ENCODE measurements at regions not wholly inside any gene's neighbourhood (a gene's known extent, or its start where the extent isn't known, plus 50 kb on each side); places are given as distances from the start of the nearest gene placed in this dataset.
A peak's percentile ranks its signal among the peaks of the same experiment; 100 is the strongest.

GRCh38 chr17:70604854-70605253 lies 435.5 kb downstream of the KCNJ2 start:
- no peak for DNase-seq

GRCh38 chr17:70606086-70606485 lies 436.8 kb downstream of the KCNJ2 start:
- DNase-seq = no peak

DNA sequence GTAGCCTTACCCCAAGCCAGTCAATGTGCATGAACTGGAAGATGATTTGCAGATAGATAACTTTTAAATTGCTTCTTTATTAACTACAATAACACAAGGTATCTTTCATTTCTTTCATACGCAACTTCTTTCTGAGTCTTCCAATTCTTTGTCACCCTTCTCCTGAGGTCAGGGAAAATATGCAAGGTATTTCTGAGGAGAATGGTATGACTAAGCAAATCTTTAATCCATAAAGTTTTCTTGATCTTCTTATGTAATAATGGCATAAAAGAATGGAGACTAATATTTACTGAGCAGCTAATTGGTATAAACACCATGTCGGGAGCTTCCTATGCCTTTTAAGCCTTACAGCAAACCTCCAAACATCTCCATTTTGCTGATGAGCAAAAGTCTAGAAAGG lies 438.9 kb downstream of the KCNJ2 start:
- no peak for DNase-seq

GRCh38 chr17:70608957-70609356 lies 439.6 kb downstream of the KCNJ2 start:
- no peak for DNase-seq

GRCh38 chr17:70609566-70609965 lies 440.2 kb downstream of the KCNJ2 start:
- DNase-seq = no peak

DNA sequence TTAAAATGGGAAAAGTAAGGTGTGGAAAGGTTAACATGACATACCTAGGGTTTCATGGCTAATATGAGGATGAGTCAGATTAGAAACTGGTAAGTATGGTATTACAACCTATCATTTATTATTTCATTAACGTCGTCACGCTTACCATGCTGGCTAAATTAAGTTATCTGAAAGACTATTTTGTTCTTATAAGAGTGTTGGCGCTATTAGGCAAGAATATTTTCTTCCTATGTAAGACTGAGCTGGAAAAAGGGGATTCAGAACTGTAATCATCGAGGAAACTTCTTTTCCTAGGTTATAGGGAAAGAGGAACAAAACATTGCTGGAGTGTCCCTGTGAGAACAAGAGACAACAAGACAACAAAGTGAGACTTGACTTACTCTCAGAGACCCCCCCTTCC lies 440.8 kb downstream of the KCNJ2 start:
- DNase-seq = no peak

- DNase-seq = no peak
These were observed 444.3 kb downstream of the KCNJ2 start for GRCh38 chr17:70613681-70614080.

GRCh38 chr17:70615831-70616230 lies 446.5 kb downstream of the KCNJ2 start:
- DNase-seq = no peak

GRCh38 chr17:70618641-70619040 lies 449.3 kb downstream of the KCNJ2 start:
- no peak for DNase-seq

GRCh38 chr17:70621566-70621965 lies 452.2 kb downstream of the KCNJ2 start:
- DNase-seq = no peak

GRCh38 chr17:70622368-70623260 lies 453.3 kb downstream of the KCNJ2 start:
- DNase-seq = peak; percentile 22 to 26

DNA sequence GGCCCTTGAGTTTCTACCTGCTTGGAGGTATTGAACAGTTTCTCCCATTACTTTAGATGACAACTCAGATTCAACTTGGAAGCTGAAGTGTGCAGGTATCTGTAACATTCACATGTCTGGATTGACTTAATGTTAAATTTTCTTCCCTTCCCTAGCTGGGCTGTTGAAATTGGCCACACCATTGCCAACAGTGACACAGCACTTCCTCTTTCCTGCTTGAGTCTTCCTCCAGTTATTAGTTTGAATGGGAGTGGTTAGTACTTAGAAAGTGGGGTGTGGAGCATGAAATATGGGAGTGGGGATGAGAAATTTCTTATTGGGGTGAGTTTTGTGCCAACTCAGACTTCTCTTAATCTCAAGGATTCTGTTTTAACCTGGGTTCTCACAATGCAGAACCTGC lies 454.9 kb downstream of the KCNJ2 start:
- DNase-seq = no peak

DNA sequence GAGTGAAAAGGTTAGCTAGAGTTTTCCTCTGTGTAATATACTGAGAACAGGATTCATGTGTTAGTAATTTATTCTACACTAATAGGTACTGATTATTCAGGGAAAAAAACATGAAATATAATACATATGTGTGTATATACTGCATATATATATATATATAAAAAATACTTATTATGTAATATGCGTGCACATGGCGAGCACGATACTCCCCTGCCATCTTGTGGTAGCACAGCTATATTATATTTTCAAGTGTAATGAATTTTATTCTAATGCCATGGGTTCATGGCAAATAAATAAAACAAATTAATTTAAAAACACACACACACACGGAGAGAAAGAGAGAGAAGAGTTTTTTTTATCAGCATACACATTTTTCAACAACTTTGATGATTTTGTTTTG lies 460.6 kb downstream of the KCNJ2 start:
- DNase-seq = no peak

GRCh38 chr17:70636517-70637133 lies 467.3 kb downstream of the KCNJ2 start:
- DNase-seq = no peak

- DNase-seq = no peak
These were observed 472.7 kb downstream of the KCNJ2 start for GRCh38 chr17:70642059-70642458.

DNA sequence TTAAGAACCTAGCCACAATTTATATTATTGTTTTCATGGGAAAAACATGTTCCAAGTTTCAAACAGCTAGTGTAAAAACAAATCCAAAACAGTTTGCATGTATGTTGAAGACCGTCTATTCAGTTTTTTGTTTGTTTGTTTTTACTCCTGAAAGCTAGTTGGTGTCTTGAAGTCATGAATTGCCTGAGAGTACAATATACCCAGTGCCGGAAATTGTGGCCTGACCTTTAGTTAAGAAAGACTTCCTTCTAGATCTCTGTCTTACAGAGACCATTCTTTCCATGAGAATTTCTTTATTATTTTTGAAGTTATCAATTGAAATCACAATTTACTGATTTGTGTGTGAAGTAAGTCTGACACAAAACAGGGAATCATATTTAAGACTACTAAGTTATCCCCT lies 474.8 kb downstream of the KCNJ2 start:
- no peak for DNase-seq

GRCh38 chr17:70646673-70647072 lies 477.3 kb downstream of the KCNJ2 start:
- no peak for DNase-seq

GRCh38 chr17:70648166-70648565 lies 478.8 kb downstream of the KCNJ2 start:
- no peak for DNase-seq

- DNase-seq = no peak
These were observed 484.5 kb downstream of the KCNJ2 start for GRCh38 chr17:70653850-70654249.

- no peak for DNase-seq
These were observed 485.4 kb downstream of the KCNJ2 start for GRCh38 chr17:70654706-70655105.

- no peak for DNase-seq
These were observed 486.0 kb downstream of the KCNJ2 start for GRCh38 chr17:70655176-70655958.

- DNase-seq = no peak
These were observed 489.0 kb downstream of the KCNJ2 start for GRCh38 chr17:70658317-70658716.

- no peak for DNase-seq
These were observed 489.5 kb downstream of the KCNJ2 start for GRCh38 chr17:70658840-70659239.

Measured in activated T-cell treated with anti-CD3 and anti-CD28 coated beads, Interleukin-2, amount 50 U/mL, for 48 hours (primary cell).